Immature natural killer cell (primary cell): ENCODE measurements at regions not wholly inside any gene's neighbourhood (a gene's known extent, or its start where the extent isn't known, plus 50 kb on each side); places are given as distances from the start of the nearest gene placed in this dataset.
"Not testable (repeated sequence)": the region's sequence is repeated elsewhere in the genome, so short reads cannot be mapped to it uniquely, and the experiment has no call there.

Experiments
- DNase-seq, 3 donors: peaks; one replicate each; pipeline ENCODE4 v3.0.0; 2022; ENCODE audit warnings: mixed read lengths in 1 of 3
- H3K27ac Mint-ChIP-seq, 6 donors: one replicate each; pipeline ENCODE4 v1.8.0; 2020; ENCODE audit warnings: mixed read lengths in 6 of 6, mild to moderate bottlenecking in 5 of 6, inconsistent platforms in 4 of 6, moderate library complexity in 3 of 6
- H3K27me3 Mint-ChIP-seq, 3 donors: one replicate each; pipeline ENCODE4 v1.8.0; 2020 to 2021; ENCODE audit warnings: low read depth in 3 of 3, mild to moderate bottlenecking in 3 of 3, mixed read lengths in 3 of 3, moderate library complexity in 3 of 3, inconsistent platforms in 1 of 3
- H3K36me3 Mint-ChIP-seq, 3 donors: one replicate each; pipeline ENCODE4 v1.8.0; 2020; ENCODE audit warnings: mixed read lengths in 3 of 3, inconsistent platforms in 2 of 3, mild to moderate bottlenecking in 2 of 3
- H3K4me1 Mint-ChIP-seq, 2 donors: one replicate each; pipeline ENCODE4 v1.8.0; 2020; ENCODE audit warnings: inconsistent platforms in 2 of 2, mild to moderate bottlenecking in 2 of 2, mixed read lengths in 2 of 2, moderate library complexity in 1 of 2
- H3K4me3 Mint-ChIP-seq, 5 donors: one replicate each; pipeline ENCODE4 v1.8.0; 2020; ENCODE audit warnings: mild to moderate bottlenecking in 5 of 5, mixed read lengths in 5 of 5, inconsistent platforms in 3 of 5, moderate library complexity in 3 of 5
- H3K9me3 Mint-ChIP-seq, 6 donors: one replicate each; pipeline ENCODE4 v1.8.0; 2020; ENCODE audit warnings: mild to moderate bottlenecking in 6 of 6, mixed read lengths in 6 of 6, inconsistent platforms in 4 of 6, moderate library complexity in 3 of 6

- Mint-ChIP-seq H3K27ac (no peak overlapping the region), H3K9me3 (peaks cover 10 to 38% (median 25%) of the 10 kb centered on the region in 6 donors), H3K36me3 (no peaks in the 10 kb centered on the region), H3K4me3 (no peak overlapping the region), H3K27me3 (no peaks in the 10 kb centered on the region), H3K4me1 (no peaks in the 10 kb centered on the region)
- no peak for DNase-seq
Observed at GRCh38 chr4:187849556-187850225, 145.9 kb upstream of the ZFP42 start.

GRCh38 chr4:187865914-187866313, 129.7 kb upstream of the ZFP42 start:
- H3K27ac Mint-ChIP-seq = no peak overlapping the region

GRCh38 chr4:187883049-187883448, 112.5 kb upstream of the ZFP42 start:
- no peak overlapping the region for H3K27ac Mint-ChIP-seq
- H3K27me3 Mint-ChIP-seq = peaks cover 0 to 2% (median 0%) of the 10 kb centered on the region in 3 donors
- DNase-seq = no peak
- peaks cover 6 to 42% (median 23%) of the 10 kb centered on the region in 6 donors for H3K9me3 Mint-ChIP-seq
- H3K4me1 Mint-ChIP-seq = no peaks in the 10 kb centered on the region
- H3K4me3 Mint-ChIP-seq = no peak overlapping the region
- no peaks in the 10 kb centered on the region for H3K36me3 Mint-ChIP-seq

More at GRCh38 chr4:187865914-187866313, 129.7 kb upstream of the ZFP42 start:
- Mint-ChIP-seq H3K4me1 (no peaks in the 10 kb centered on the region), H3K36me3 (no peaks in the 10 kb centered on the region), H3K4me3 (no peak overlapping the region), H3K9me3 (peaks cover 3 to 47% (median 26%) of the 10 kb centered on the region in 6 donors), H3K27me3 (peaks cover 0 to 4% (median 0%) of the 10 kb centered on the region in 3 donors)
- no peak for DNase-seq

- H3K4me1 Mint-ChIP-seq = no peaks in the 10 kb centered on the region
- no peak overlapping the region for H3K27ac Mint-ChIP-seq
- peaks cover 6 to 45% (median 22%) of the 10 kb centered on the region in 6 donors for H3K9me3 Mint-ChIP-seq
- no peaks in the 10 kb centered on the region for H3K27me3 Mint-ChIP-seq
- H3K36me3 Mint-ChIP-seq = no peaks in the 10 kb centered on the region
- no peak for DNase-seq
- H3K4me3 Mint-ChIP-seq = no peak overlapping the region
Observed at GRCh38 chr4:187883836-187884475, 111.6 kb upstream of the ZFP42 start.

GRCh38 chr4:187887906-187888305, 107.7 kb upstream of the ZFP42 start:
- no peak overlapping the region for H3K4me3 Mint-ChIP-seq
- no peaks in the 10 kb centered on the region for H3K27me3 Mint-ChIP-seq
- DNase-seq = no peak
- no peak overlapping the region for H3K27ac Mint-ChIP-seq
- H3K36me3 Mint-ChIP-seq = no peaks in the 10 kb centered on the region
- H3K9me3 Mint-ChIP-seq = peaks cover 15 to 49% (median 22%) of the 10 kb centered on the region in 6 donors
- H3K4me1 Mint-ChIP-seq = no peaks in the 10 kb centered on the region

- Mint-ChIP-seq H3K36me3 (peaks cover 0 to 3% (median 0%) of the 10 kb centered on the region in 3 donors), H3K27me3 (no peaks in the 10 kb centered on the region), H3K27ac (no peak overlapping the region), H3K9me3 (peaks cover 14 to 63% (median 26%) of the 10 kb centered on the region in 6 donors), H3K4me1 (no peaks in the 10 kb centered on the region), H3K4me3 (no peak overlapping the region)
- DNase-seq = no peak
Observed at GRCh38 chr4:187889651-187890050, 105.9 kb upstream of the ZFP42 start.

GRCh38 chr4:187893418-187893817, 102.2 kb upstream of the ZFP42 start:
- no peak overlapping the region for H3K4me3 Mint-ChIP-seq
- no peak for DNase-seq
- H3K9me3 Mint-ChIP-seq = peaks cover 14 to 51% (median 25%) of the 10 kb centered on the region in 6 donors
- H3K27me3 Mint-ChIP-seq = no peaks in the 10 kb centered on the region
- no peaks in the 10 kb centered on the region for H3K4me1 Mint-ChIP-seq
- H3K27ac Mint-ChIP-seq = no peak overlapping the region
- peaks cover 0 to 3% (median 0%) of the 10 kb centered on the region in 3 donors for H3K36me3 Mint-ChIP-seq

GRCh38 chr4:187903106-187903505, 92.5 kb upstream of the ZFP42 start:
- no peak for DNase-seq
- Mint-ChIP-seq H3K4me1 (no peaks in the 10 kb centered on the region), H3K27ac (no peak overlapping the region), H3K9me3 (peaks cover 13 to 54% (median 28%) of the 10 kb centered on the region in 6 donors), H3K27me3 (peaks cover 0 to 2% (median 0%) of the 10 kb centered on the region in 3 donors), H3K36me3 (no peaks in the 10 kb centered on the region), H3K4me3 (no peak overlapping the region)

GRCh38 chr4:187903700-187904099, 91.9 kb upstream of the ZFP42 start:
- no peak overlapping the region for H3K27ac Mint-ChIP-seq
- H3K36me3 Mint-ChIP-seq = no peaks in the 10 kb centered on the region
- H3K9me3 Mint-ChIP-seq = peaks cover 13 to 60% (median 27%) of the 10 kb centered on the region in 6 donors
- H3K4me3 Mint-ChIP-seq = no peak overlapping the region
- no peak for DNase-seq
- no peaks in the 10 kb centered on the region for H3K4me1 Mint-ChIP-seq
- H3K27me3 Mint-ChIP-seq = peaks cover 0 to 2% (median 0%) of the 10 kb centered on the region in 3 donors

- no peak overlapping the region for H3K4me3 Mint-ChIP-seq
- no peak overlapping the region for H3K27ac Mint-ChIP-seq
Observed at GRCh38 chr4:187908079-187908561, 87.5 kb upstream of the ZFP42 start.

GRCh38 chr4:187908731-187909130, 86.8 kb upstream of the ZFP42 start:
- no peak for DNase-seq
- H3K9me3 Mint-ChIP-seq = peaks cover 14 to 43% (median 20%) of the 10 kb centered on the region in 6 donors
- H3K4me1 Mint-ChIP-seq = no peaks in the 10 kb centered on the region
- H3K36me3 Mint-ChIP-seq = peaks cover 0 to 3% (median 0%) of the 10 kb centered on the region in 3 donors
- H3K27ac Mint-ChIP-seq = no peak overlapping the region
- H3K4me3 Mint-ChIP-seq = no peak overlapping the region
- H3K27me3 Mint-ChIP-seq = peaks cover 0 to 2% (median 0%) of the 10 kb centered on the region in 3 donors

More at GRCh38 chr4:187908079-187908561, 87.5 kb upstream of the ZFP42 start:
- H3K36me3 Mint-ChIP-seq = no peaks in the 10 kb centered on the region
- H3K27me3 Mint-ChIP-seq = no peaks in the 10 kb centered on the region
- no peak for DNase-seq
- no peaks in the 10 kb centered on the region for H3K4me1 Mint-ChIP-seq
- peaks cover 12 to 40% (median 17%) of the 10 kb centered on the region in 6 donors for H3K9me3 Mint-ChIP-seq

- Mint-ChIP-seq H3K27me3 (peaks cover 0 to 2% (median 0%) of the 10 kb centered on the region in 3 donors), H3K4me3 (no peak overlapping the region), H3K27ac (no peak overlapping the region), H3K36me3 (peaks cover 0 to 5% (median 0%) of the 10 kb centered on the region in 3 donors), H3K4me1 (no peaks in the 10 kb centered on the region), H3K9me3 (peaks cover 15 to 51% (median 24%) of the 10 kb centered on the region in 6 donors)
- DNase-seq = no peak
Observed at GRCh38 chr4:187910741-187911140, 84.8 kb upstream of the ZFP42 start.

GRCh38 chr4:187915406-187915805, 80.2 kb upstream of the ZFP42 start:
- H3K27me3 Mint-ChIP-seq, H3K4me1 Mint-ChIP-seq, H3K36me3 Mint-ChIP-seq, DNase-seq, H3K4me3 Mint-ChIP-seq, H3K27ac Mint-ChIP-seq: not testable (repeated sequence)
- H3K9me3 Mint-ChIP-seq = peaks cover 14 to 52% (median 27%) of the 10 kb centered on the region in 6 donors

GRCh38 chr4:187919966-187920365, 75.6 kb upstream of the ZFP42 start:
- Mint-ChIP-seq H3K27me3 (peaks cover 0 to 3% (median 0%) of the 10 kb centered on the region in 3 donors), H3K36me3 (peaks cover 0 to 3% (median 0%) of the 10 kb centered on the region in 3 donors), H3K27ac (no peak overlapping the region), H3K9me3 (peaks cover 5 to 46% (median 18%) of the 10 kb centered on the region in 6 donors), H3K4me3 (no peak overlapping the region), H3K4me1 (no peaks in the 10 kb centered on the region)
- no peak for DNase-seq
